ENCODE measurements at regions not wholly inside any gene's neighbourhood (a gene's known extent, or its start where the extent isn't known, plus 50 kb on each side); places are given as distances from the start of the nearest gene placed in this dataset.

GRCh38 chr2:21382701-21383520, 259.1 kb downstream of the TDRD15 start:
- no peak for DNase-seq (ENCODE audit: extremely low read depth in 1 of 2, low read depth in 1 of 2)

DNA sequence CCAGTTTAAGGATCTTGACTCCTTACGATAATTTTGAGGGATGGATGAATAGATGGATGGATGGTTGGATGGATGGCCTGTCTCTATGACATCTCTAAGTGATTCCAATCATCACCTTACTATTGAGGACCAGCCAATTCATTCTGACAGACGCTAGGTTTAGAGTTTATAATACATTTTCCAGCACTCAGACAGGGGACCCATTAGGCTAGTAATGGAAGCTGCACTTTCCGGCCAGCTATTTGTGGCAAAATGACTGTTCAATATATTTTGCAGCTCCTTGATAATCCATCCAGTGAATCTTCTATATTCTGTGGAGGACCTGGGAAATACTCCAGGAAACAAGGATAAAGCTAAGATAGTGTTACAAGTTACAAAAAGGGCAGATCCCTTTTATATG, 262.9 kb downstream of the TDRD15 start:
- DNase-seq (ENCODE audit: extremely low read depth in 1 of 2, low read depth in 1 of 2): no peak

GRCh38 chr2:21392649-21393048, 268.9 kb downstream of the TDRD15 start:
- no peak for DNase-seq (ENCODE audit: extremely low read depth in 1 of 2, low read depth in 1 of 2)

- no peak for DNase-seq (ENCODE audit: extremely low read depth in 1 of 2, low read depth in 1 of 2)
Observed at GRCh38 chr2:21393173-21393572, 269.4 kb downstream of the TDRD15 start.

DNA sequence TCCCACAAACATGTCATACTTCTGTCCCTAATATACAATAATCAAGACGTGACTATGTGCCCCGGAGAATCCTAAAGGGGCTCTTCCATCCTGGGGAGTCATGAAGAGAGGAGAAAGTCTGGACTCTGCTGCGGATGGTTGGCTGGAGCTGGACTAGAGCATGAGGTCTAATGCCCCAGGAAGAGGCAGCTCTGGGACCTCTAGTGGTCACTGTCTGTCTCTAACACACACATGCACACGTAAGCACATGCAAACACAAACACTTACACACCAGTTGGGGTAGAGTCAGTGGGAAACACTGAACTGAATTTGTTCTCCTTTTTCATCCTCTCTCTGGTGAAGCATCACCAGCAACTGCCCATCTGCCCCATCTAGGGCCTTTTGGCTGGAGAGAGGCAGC, 271.6 kb downstream of the TDRD15 start:
- no peak for DNase-seq (ENCODE audit: extremely low read depth in 1 of 2, low read depth in 1 of 2)

GRCh38 chr2:21396252-21396651, 272.5 kb downstream of the TDRD15 start:
- no peak for DNase-seq (ENCODE audit: extremely low read depth in 1 of 2, low read depth in 1 of 2)

- DNase-seq (ENCODE audit: extremely low read depth in 1 of 2, low read depth in 1 of 2): no peak
Observed at GRCh38 chr2:21401022-21401698, 277.4 kb downstream of the TDRD15 start.

- no peak for DNase-seq (ENCODE audit: extremely low read depth in 1 of 2, low read depth in 1 of 2)
Observed at GRCh38 chr2:21404137-21404536, 280.4 kb downstream of the TDRD15 start.

- DNase-seq (ENCODE audit: extremely low read depth in 1 of 2, low read depth in 1 of 2): no peak
Observed at GRCh38 chr2:21404827-21405625, 281.3 kb downstream of the TDRD15 start.

DNA sequence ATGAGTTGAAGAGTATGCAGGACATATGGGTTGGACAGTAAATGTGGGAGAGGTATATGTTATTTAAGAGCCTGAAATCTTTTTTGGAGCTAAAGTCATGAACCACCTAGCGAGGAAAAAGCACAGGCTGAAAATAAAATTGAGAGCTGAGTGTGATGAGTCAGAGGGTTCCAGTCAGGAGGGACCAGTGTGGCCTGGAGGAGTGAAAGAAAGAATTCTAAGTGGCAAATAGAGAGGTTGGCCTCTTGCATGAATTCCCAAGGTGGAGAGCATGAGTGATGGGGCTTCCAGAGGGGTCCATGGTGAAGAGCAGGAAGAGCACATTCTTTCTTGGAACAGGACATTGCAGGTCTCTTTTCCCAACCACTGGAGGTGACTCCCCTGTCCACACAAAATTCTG, 282.6 kb downstream of the TDRD15 start:
- no peak for DNase-seq (ENCODE audit: extremely low read depth in 1 of 2, low read depth in 1 of 2)

GRCh38 chr2:21406911-21407310, 283.1 kb downstream of the TDRD15 start:
- no peak for DNase-seq (ENCODE audit: extremely low read depth in 1 of 2, low read depth in 1 of 2)

DNA sequence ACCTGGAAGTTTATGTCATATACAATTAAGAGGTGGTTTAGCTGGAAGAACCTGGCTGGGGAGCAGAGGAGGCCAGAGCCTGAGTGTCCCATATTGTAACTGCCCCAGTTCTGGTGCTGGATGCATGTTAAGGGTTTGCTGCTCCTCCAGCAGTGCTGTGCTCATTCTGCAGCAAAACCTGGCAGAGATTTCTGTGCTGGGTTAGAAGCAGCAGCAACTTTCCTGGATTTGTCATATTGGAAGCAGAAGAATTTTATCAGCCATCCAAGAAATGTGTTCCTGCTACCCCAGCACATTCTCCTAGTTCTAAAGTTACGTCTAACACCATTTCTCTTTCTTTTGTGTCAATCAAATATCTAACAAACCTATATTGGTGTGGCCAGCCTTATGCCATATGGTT, 284.1 kb downstream of the TDRD15 start:
- no peak for DNase-seq (ENCODE audit: extremely low read depth in 1 of 2, low read depth in 1 of 2)

DNA sequence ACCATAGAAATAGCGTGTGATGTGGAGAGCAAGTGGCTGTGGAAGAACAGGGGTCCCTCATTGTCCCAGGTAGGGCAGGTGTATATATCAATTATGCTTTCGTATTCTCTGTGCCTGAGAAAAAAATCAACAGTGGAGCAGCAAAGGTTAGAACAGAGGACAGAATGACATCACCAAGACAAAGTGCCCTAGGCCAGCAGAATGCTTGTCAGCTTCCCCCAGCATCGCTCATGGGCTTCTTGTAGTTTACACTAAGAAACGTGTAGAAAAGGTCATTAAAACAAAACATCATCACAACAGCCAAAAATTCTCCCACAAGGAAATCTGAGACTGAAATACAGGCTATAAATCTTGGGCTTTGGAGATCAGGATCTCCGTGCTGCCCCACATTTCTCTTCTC, 288.0 kb downstream of the TDRD15 start:
- no peak for DNase-seq (ENCODE audit: extremely low read depth in 1 of 2, low read depth in 1 of 2)

GRCh38 chr2:21412944-21413443, 289.2 kb downstream of the TDRD15 start:
- no peak for DNase-seq (ENCODE audit: extremely low read depth in 1 of 2, low read depth in 1 of 2)

DNA sequence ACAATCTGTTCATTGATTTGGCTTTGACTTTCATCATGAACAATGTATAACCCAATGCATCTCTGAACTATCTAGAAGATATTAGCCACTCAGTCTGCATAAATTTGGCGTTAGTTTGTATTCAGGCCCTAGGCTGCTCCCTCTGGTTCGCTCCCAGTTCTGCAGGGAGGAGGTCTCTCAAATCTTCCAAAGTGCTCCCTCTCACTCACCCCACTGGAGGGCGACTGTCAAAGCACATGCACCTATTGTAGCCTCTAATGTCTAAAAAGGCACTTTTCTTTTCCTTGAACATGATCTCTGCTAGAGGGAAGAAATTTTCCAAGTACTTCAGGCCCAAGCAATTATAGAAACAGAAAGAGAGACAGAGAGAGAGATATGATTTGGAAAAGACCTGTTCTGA, 291.5 kb downstream of the TDRD15 start:
- no peak for DNase-seq (ENCODE audit: extremely low read depth in 1 of 2, low read depth in 1 of 2)

DNA sequence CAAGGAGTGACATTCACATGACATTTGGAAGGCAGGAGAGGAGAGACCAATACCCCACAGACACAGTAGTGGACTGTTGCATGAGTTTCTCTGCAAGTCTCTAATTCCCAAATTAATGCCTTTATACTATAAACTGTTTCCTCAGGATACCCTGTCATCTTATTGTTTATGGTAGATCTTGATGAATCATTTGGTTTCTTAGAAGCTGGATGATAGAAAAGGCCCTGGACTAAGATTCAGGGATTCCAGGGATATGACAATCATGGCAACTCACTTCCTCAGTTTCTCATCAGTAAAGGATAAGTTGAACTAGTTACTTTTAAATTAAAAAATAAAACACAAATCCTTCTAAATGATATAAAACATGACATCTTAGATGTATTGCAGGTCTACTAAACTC, 292.5 kb downstream of the TDRD15 start:
- DNase-seq (ENCODE audit: extremely low read depth in 1 of 2, low read depth in 1 of 2): no peak

GRCh38 chr2:21418456-21418855, 294.7 kb downstream of the TDRD15 start:
- DNase-seq (ENCODE audit: extremely low read depth in 1 of 2, low read depth in 1 of 2): no peak

- DNase-seq (ENCODE audit: extremely low read depth in 1 of 2, low read depth in 1 of 2): no peak
Observed at GRCh38 chr2:21420553-21421335, 297.0 kb downstream of the TDRD15 start.

DNA sequence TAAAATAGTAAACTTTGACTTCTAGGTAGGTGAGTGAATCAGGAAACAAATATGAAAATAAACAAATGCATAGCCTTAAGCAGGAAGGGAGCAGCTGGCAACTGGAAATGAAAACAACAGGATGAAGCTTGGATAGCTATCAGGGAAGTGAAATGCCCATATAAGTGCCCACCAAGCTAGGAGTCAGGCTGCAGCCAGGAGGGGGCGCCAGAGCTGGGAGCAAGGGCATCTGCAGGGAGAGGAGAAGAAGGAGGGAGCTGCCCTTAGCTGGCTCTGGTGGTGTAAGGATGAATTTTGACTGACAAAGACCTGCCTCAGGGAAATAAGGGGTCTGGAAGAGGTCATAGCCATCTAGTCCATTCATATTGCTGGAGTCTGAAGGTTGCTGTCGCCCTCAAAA, 298.3 kb downstream of the TDRD15 start:
- no peak for DNase-seq (ENCODE audit: extremely low read depth in 1 of 2, low read depth in 1 of 2)

GRCh38 chr2:21422724-21423522, 299.2 kb downstream of the TDRD15 start:
- DNase-seq (ENCODE audit: extremely low read depth in 1 of 2, low read depth in 1 of 2): no peak
